IMR-90 (cell line): ENCODE measurements at regions not wholly inside any gene's neighbourhood (a gene's known extent, or its start where the extent isn't known, plus 50 kb on each side); places are given as distances from the start of the nearest gene placed in this dataset.
A peak's percentile ranks its signal among the peaks of the same experiment; 100 is the strongest.

ENCODE experiments used
- ATAC-seq: fragments of 200-7000 bp; cut with Tn5 transposase; 2 replicates; pipeline ENCODE4 v1.9.1; 2020; ENCODE audit warnings: low read depth, mild to moderate bottlenecking, moderate library complexity
- BruUV-seq: library from RNA; stranded (reverse); fragments of 400-500 nt; replicated peaks from 2 replicates; lab custom pipeline; 2021; lab: Mats Ljungman, UMichigan
- CTCF ChIA-PET: fragments of 300-600 bp; formaldehyde crosslinking; extraction: SDS; loops from one replicate; lab custom pipeline; 2021; ENCODE audit warnings: antibody characterized with exemption; lab: Yijun Ruan, JAX
- POLR2A ChIA-PET: fragments of 300-600 bp; sonication (Branson Sonifier 250); formaldehyde crosslinking; loops from one replicate; lab custom pipeline; 2022; ENCODE audit warnings: antibody characterized with exemption; ENCODE audit not compliant: unreplicated experiment; lab: Charles Lee
- DNase-seq: peaks from one replicate; pipeline ENCODE4 v3.0.0; 2013
- H2AFZ ChIP-seq: replicated peaks from 2 replicates; pipeline ENCODE3; 2013; ENCODE audit warnings: low read length, mild to moderate bottlenecking; ENCODE audit not compliant: poor library complexity
- H2AK5ac ChIP-seq: 2 replicates; pipeline ENCODE4 v1.6.1; 2013; ENCODE audit warnings: low read depth, low read length, inconsistent platforms
- H2AK9ac ChIP-seq: replicated peaks from 2 replicates; pipeline ENCODE3; 2013; ENCODE audit warnings: mild to moderate bottlenecking, low read depth, low read length, moderate library complexity; ENCODE audit not compliant: poor library complexity
- H2BK120ac ChIP-seq: 2 replicates; pipeline ENCODE4 v1.6.1; 2013; ENCODE audit warnings: low read depth, low read length, inconsistent platforms
- H2BK15ac ChIP-seq: 3 replicates; pipeline ENCODE4 v1.6.1; 2013; ENCODE audit warnings: low read depth, low read length, inconsistent platforms
- H2BK20ac ChIP-seq: 2 replicates; pipeline ENCODE4 v1.6.1; 2013; ENCODE audit warnings: low read depth, mild to moderate bottlenecking, inconsistent platforms, low read length, moderate library complexity
- H2BK5ac ChIP-seq: 2 replicates; pipeline ENCODE4 v1.6.1; 2013; ENCODE audit warnings: mild to moderate bottlenecking, low read depth, low read length, inconsistent platforms; ENCODE audit not compliant: poor library complexity, severe bottlenecking
- H3K14ac ChIP-seq: replicated peaks from 2 replicates; pipeline ENCODE4 v1.6.1; 2013; ENCODE audit warnings: low read depth, low read length, inconsistent platforms
- H3K18ac ChIP-seq: 2 replicates; pipeline ENCODE4 v1.6.1; 2013; ENCODE audit warnings: low read depth, low read length, control low read depth
- H3K23ac ChIP-seq: 2 replicates; pipeline ENCODE4 v1.6.1; 2013; ENCODE audit warnings: low read depth, low read length, inconsistent platforms
- H3K27ac ChIP-seq: 2 replicates; pipeline ENCODE4 v1.5.1; 2013; ENCODE audit warnings: mild to moderate bottlenecking, control low read depth, low read length; ENCODE audit not compliant: insufficient read depth
- H3K27me3 ChIP-seq: 2 replicates; pipeline ENCODE4 v1.6.1; 2013; ENCODE audit warnings: low read length; ENCODE audit not compliant: control insufficient read depth, insufficient read depth
- H3K36me3 ChIP-seq: 2 replicates; pipeline ENCODE4 v1.6.1; 2013; ENCODE audit warnings: low read length, mixed read lengths; ENCODE audit not compliant: control insufficient read depth, insufficient read depth
- H3K4ac ChIP-seq: 2 replicates; pipeline ENCODE4 v1.6.1; 2013; ENCODE audit warnings: low read depth, low read length, inconsistent platforms
- H3K4me1 ChIP-seq: 2 replicates; pipeline ENCODE4 v1.6.1; 2013; ENCODE audit warnings: low read length, mixed read lengths; ENCODE audit not compliant: control insufficient read depth, insufficient read depth
- H3K4me2 ChIP-seq: 2 replicates; pipeline ENCODE4 v1.6.1; 2013; ENCODE audit warnings: low read depth, mild to moderate bottlenecking, control low read depth, low read length, moderate library complexity
- H3K4me3 ChIP-seq: 2 replicates; pipeline ENCODE4 v1.5.1; 2013; ENCODE audit warnings: low read depth, mild to moderate bottlenecking, control low read depth, low read length, moderate library complexity; ENCODE audit not compliant: insufficient read depth
- H3K56ac ChIP-seq: 2 replicates; pipeline ENCODE4 v1.6.1; 2013; ENCODE audit warnings: low read length, inconsistent platforms; ENCODE audit not compliant: insufficient read depth; ENCODE audit errors: extremely low read depth
- H3K79me1 ChIP-seq, 2 experiments: 2 replicates each; pipeline ENCODE4 v1.6.1; 2013; ENCODE audit warnings: low read length in 2 of 2, inconsistent platforms in 1 of 2, low read depth in 1 of 2
- H3K9ac ChIP-seq: 2 replicates; pipeline ENCODE4 v1.6.1; 2013; ENCODE audit warnings: low read depth, low read length, control low read depth
- H3K9me1 ChIP-seq: 2 replicates; pipeline ENCODE4 v1.6.1; 2013; ENCODE audit warnings: low read length, inconsistent platforms; ENCODE audit not compliant: insufficient read depth
- H3K9me3 ChIP-seq: 2 replicates; pipeline ENCODE4 v1.6.1; 2013; ENCODE audit warnings: low read length; ENCODE audit not compliant: control insufficient read depth, insufficient read depth
- H4K20me1 ChIP-seq: 2 replicates; pipeline ENCODE4 v1.6.1; 2013; ENCODE audit warnings: low read length, inconsistent platforms; ENCODE audit not compliant: insufficient read depth
- H4K5ac ChIP-seq: 2 replicates; pipeline ENCODE4 v1.6.1; 2013; ENCODE audit warnings: mild to moderate bottlenecking, low read depth, low read length, control low read depth
- H4K8ac ChIP-seq, 2 experiments: 2 replicates each; pipeline ENCODE4 v1.6.1; 2013; ENCODE audit warnings: low read depth in 2 of 2, low read length in 2 of 2, control low read depth in 1 of 2, inconsistent platforms in 1 of 2
- H4K91ac ChIP-seq: 2 replicates; pipeline ENCODE4 v1.6.1; 2013; ENCODE audit warnings: low read depth, low read length, inconsistent platforms; ENCODE audit not compliant: insufficient read depth
- CEBPB ChIP-seq: IDR thresholded peaks from 2 replicates; pipeline ENCODE4 v1.6.1; 2012; ENCODE audit warnings: low read depth, low read length, improper control_type of control experiment
- MXI1 ChIP-seq: IDR thresholded peaks from 2 replicates; pipeline ENCODE4 v1.6.1; 2012; ENCODE audit warnings: low read depth, mild to moderate bottlenecking, low read length, moderate library complexity, borderline replicate concordance
- RCOR1 ChIP-seq: IDR thresholded peaks from 2 replicates; pipeline ENCODE4 v1.6.1; 2012; ENCODE audit warnings: mild to moderate bottlenecking, low read length, improper control_type of control experiment; ENCODE audit not compliant: insufficient replicate concordance
- WGBS, 2 experiments: methylation state at CpG; one replicate each; pipeline versions ENCODE4 v1.1.5 to v1.1.7; 2013; ENCODE audit warnings: missing lambda C conversion rate in 2 of 2; ENCODE audit not compliant: insufficient read length in 1 of 2; ENCODE audit errors: extremely low coverage in 2 of 2; 5-methylcytosine and 5-hydroxymethylcytosine counted together
- dilution Hi-C: fragments of 300-500 bp; cut with HindIII; formaldehyde crosslinking; loops from one replicate; pipeline ENCODE4 v1.14.3; 2018; ENCODE audit warnings: low sequenced_read_pairs; ENCODE audit not compliant: unreplicated experiment
- in situ Hi-C: fragments of 300-500 bp; cut with MboI; formaldehyde crosslinking; loops from 3 replicates; pipeline ENCODE4 v1.14.3; 2019; ENCODE audit warnings: low sequenced_read_pairs, inconsistent platforms, mixed read lengths
- intact Hi-C: fragments of 100-400 bp; cut with micrococcal nuclease; formaldehyde crosslinking; loops from 2 replicates; pipeline ENCODE4 v1.10.0; 2022
- TF ChIP-seq, protein P1 (sequence below): conservative IDR thresholded peaks from 2 replicates; pipeline ENCODE4 v1.5.1; 2012; ENCODE audit warnings: mild to moderate bottlenecking, low read depth, low read length, improper control_type of control experiment

DNA sequence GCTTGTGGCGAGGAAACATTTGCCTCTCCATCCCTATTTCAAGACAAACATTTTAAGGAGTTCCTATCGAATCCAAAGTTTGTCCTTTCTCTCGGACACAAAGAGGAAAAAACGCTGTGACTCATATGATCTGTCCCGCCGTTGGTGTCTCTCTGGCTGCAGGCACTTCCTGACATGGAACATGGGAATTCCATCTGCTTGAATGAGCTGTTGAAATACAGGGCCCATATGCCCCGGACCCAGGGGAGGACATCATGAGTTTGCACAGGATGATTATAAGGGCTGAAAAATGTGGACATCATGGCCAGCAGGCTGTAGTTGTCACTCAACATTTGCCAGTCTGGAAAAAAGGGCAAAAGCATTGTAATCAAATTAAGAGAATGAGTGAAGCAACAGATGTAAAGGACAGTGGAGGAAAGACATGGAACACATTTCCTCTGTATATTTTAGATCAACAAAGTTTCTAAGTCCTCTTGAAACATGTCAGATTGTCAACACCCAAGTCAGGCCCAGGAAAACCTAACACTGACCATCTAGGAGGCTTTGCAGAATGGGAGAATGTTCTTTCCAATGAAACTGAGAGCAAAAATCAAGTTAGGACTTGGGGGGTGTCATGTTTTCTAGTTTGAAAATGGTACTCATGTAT is 103.2 kb upstream of the SMIM21 start (continued):
- TF ChIP-seq RCOR1 = no peak

DNA sequence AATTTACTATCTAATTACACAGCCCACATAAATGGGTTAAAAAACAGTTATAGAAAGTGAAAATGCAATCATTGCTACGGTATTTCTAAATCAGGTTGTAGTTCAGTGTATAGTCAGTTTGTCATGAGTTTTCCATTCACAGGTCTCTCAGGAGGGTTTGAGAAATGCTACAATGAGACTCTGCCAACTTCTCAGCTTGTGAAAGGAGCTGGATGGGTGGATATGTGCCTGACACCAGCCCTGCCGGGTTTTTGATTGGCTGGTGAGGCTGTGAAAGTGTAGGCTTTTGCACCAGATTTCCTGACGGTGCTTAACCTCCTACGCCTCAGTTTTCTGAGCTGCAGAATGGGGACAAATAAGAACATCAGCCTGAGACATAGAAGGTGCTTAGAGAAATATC is 102.6 kb upstream of the SMIM21 start:
- Histone ChIP-seq H4K91ac (peak overlapping the region; percentile 40), H2AFZ (peak overlapping the region; percentile 72), H2AK9ac (no peak overlapping the region), H2BK20ac (peak overlapping the region; percentile 19; the same call in 1 of the 2 replicates), H3K18ac (peak overlapping the region; percentile 21; the same call in 1 of the 2 replicates), H3K27ac (peak overlapping the region; percentile 5; the same call in 1 of the 2 replicates), H2BK5ac (no peak overlapping the region), H3K9me1 (peaks cover 7% of the 10 kb centered on the region), H2BK15ac (no peak overlapping the region), H3K23ac (no peak overlapping the region), H2BK120ac (peak overlapping the region; percentile 82), H4K5ac (no peak overlapping the region; the same call in none of the 2 replicates), H3K27me3 (peaks cover 4% of the 10 kb centered on the region), H4K8ac (peak overlapping the region in 1 of 2 experiments; percentile 62; a peak in 2 of 4 replicates), H2AK5ac (no peak overlapping the region), H3K4me3 (no peak overlapping the region), H4K20me1 (no peaks in the 10 kb centered on the region), H3K9ac (no peak overlapping the region), H3K4ac (peak overlapping the region; percentile 63), H3K4me2 (no peak overlapping the region), H3K36me3 (no peaks in the 10 kb centered on the region), H3K4me1 (peaks cover 20% of the 10 kb centered on the region), H3K14ac (0 out of 2 replicates have a peak overlapping the region, but pooled peaks have one; percentile 68), H3K9me3 (no peaks in the 10 kb centered on the region), H3K56ac (no peak overlapping the region), H3K79me1 (no peaks in the 10 kb centered on the region)
- ATAC-seq = no peak
- no peak for DNase-seq
- ChIA-PET CTCF (no interaction called here), POLR2A (no interaction called here)
- dilution Hi-C loops = no loop called here
- no TSS peak for BruUV-seq
- intact Hi-C loops = no loop called here
- in situ Hi-C loops = no loop called here
- WGBS, 2 experiments = no CpG with 5 or more reads among the region's 4 CpGs
- no peak for TF ChIP-seq CEBPB
- TF ChIP-seq, protein P1, sequence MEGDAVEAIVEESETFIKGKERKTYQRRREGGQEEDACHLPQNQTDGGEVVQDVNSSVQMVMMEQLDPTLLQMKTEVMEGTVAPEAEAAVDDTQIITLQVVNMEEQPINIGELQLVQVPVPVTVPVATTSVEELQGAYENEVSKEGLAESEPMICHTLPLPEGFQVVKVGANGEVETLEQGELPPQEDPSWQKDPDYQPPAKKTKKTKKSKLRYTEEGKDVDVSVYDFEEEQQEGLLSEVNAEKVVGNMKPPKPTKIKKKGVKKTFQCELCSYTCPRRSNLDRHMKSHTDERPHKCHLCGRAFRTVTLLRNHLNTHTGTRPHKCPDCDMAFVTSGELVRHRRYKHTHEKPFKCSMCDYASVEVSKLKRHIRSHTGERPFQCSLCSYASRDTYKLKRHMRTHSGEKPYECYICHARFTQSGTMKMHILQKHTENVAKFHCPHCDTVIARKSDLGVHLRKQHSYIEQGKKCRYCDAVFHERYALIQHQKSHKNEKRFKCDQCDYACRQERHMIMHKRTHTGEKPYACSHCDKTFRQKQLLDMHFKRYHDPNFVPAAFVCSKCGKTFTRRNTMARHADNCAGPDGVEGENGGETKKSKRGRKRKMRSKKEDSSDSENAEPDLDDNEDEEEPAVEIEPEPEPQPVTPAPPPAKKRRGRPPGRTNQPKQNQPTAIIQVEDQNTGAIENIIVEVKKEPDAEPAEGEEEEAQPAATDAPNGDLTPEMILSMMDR = no peak
- no peak for TF ChIP-seq MXI1
